ENCODE measurements at regions not wholly inside any gene's neighbourhood (a gene's known extent, or its start where the extent isn't known, plus 50 kb on each side); places are given as distances from the start of the nearest gene placed in this dataset.

DNA sequence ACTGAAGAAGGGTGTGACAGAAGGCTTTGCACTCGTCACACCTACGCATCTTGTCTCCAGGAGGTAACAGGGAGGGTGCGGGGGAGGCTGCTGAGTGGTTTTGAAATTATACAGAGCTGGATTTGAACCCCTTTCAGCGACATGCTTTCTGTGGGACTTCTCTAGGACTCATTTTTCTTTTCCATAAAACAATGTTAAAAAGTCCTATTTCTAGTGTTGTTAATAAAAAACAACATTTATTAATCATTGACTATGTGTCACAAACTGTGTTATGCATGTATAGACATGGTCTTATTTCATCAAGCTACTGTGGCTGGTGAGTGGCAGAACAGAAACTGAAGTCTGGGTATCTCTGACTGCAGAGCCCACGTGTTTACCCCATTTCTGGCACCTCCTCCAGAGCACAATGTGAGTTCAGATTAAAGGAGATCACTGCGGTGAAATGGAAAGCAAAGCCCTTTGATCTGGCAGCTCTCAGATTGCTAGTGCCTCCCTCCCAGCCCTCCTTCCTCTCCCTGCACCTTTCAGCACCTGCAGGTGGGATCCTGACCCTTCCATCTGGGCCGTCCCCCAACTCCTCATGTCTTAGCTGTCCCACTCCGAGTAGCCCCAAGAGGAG lies 315.5 kb upstream of the MYT1L start:
- Histone ChIP-seq H3K79me1 (ENCODE audit: low read depth, low read length) (no peaks in the 10 kb centered on the region), H3K56ac (replicated peaks; ENCODE audit: insufficient read length, low read depth, low read length) (no peak overlapping the region), H3K4ac (replicated peaks; ENCODE audit: insufficient read length, low read depth, low read length) (no peak overlapping the region), H3K23ac (ENCODE audit: insufficient read length) (no peak overlapping the region), H3K79me2 (ENCODE audit: control insufficient read depth in 1 of 2, insufficient read depth in 2 of 2, low read length in 2 of 2) (no peaks in the 10 kb centered on the region), H4K8ac (ENCODE audit: extremely low read depth, insufficient read depth, low read length) (no peak overlapping the region), H2AFZ (ENCODE audit: low read length) (no peak overlapping the region), H3K9ac (replicated peaks in 1 of 4; ENCODE audit: extremely low read depth in 1 of 4, low read depth in 3 of 4, low read length in 3 of 4) (no peak overlapping the region), H3K18ac (ENCODE audit: extremely low read depth, low read length) (no peak overlapping the region), H4K20me1 (replicated peaks in 1 of 2; ENCODE audit: control insufficient read depth in 1 of 2, insufficient read depth in 2 of 2, low read length in 2 of 2) (no peaks in the 10 kb centered on the region), H2AK5ac (ENCODE audit: low read depth, low read length) (no peak overlapping the region), H2BK20ac (ENCODE audit: low read length) (no peak overlapping the region), H3K4me3 (ENCODE audit: extremely low read depth in 1 of 4, insufficient read depth in 2 of 4, low read depth in 3 of 4, low read length in 4 of 4) (no peak overlapping the region), H4K5ac (ENCODE audit: insufficient read length, low read depth, low read length) (no peak overlapping the region), H3K23me2 (ENCODE audit: low read depth, low read length) (peaks cover 6% of the 10 kb centered on the region; the same call in 1 of the 2 replicates), H2BK5ac (ENCODE audit: low read depth, low read length) (no peak overlapping the region), H3K27me3 (replicated peaks in 1 of 4; ENCODE audit: control insufficient read depth in 3 of 4, extremely low read depth in 1 of 4, insufficient read depth in 3 of 4, low read length in 3 of 4) (no peaks in the 10 kb centered on the region), H3K9me3 (ENCODE audit: insufficient read depth in 2 of 2, low read depth in 1 of 2, low read length in 1 of 2) (no peaks in the 10 kb centered on the region; a peak in 1 of 4 replicates), H2BK15ac (ENCODE audit: low read length) (no peak overlapping the region), H4K91ac (replicated peaks; ENCODE audit: insufficient read length, low read length) (no peak overlapping the region), H3K27ac (ENCODE audit: low read depth, low read length) (no peak overlapping the region), H3K14ac (ENCODE audit: insufficient read length) (no peak overlapping the region), H2BK120ac (replicated peaks; ENCODE audit: low read depth, low read length) (no peak overlapping the region), H3K4me2 (ENCODE audit: insufficient read depth in 1 of 2, low read depth in 2 of 2, low read length in 2 of 2) (no peak overlapping the region), H3K4me1 (replicated peaks in 1 of 4; ENCODE audit: control insufficient read depth in 3 of 4, insufficient read depth in 4 of 4, low read length in 3 of 4) (no peaks in the 10 kb centered on the region; a peak in 1 of 7 replicates), H3K36me3 (ENCODE audit: control insufficient read depth in 2 of 4, insufficient read depth in 4 of 4, low read length in 3 of 4) (no peaks in the 10 kb centered on the region), H2BK12ac (ENCODE audit: low read depth, low read length) (no peak overlapping the region)
- no peak for DNase-seq (ENCODE audit: low read depth in 1 of 2, low spot score in 2 of 2)
- WGBS, 2 experiments (ENCODE audit: extremely low coverage in 1 of 2, insufficient coverage in 1 of 2, insufficient read length in 1 of 2, insufficient replicate concordance in 2 of 2, low coverage in 1 of 2, low lambda C conversion rate in 2 of 2, missing lambda C conversion rate in 1 of 2) = 89% methylated on average over 8 of the region's 8 CpGs; no CpG with 5 or more reads in 1 of the 2 experiments
- FAIRE-seq = no peak
- ChIA-PET CTCF (ENCODE audit: partially characterized antibody) (interaction anchor here (1.1 kb wide), 1 partner anchor 11 kb away, joined by 3 read pairs; no protein-coding TSS in a partner anchor), POLR2A (ENCODE audit: partially characterized antibody) (no interaction called here)
- TF ChIP-seq EP300 (IDR thresholded peaks at IDR 0.05; ENCODE audit: borderline replicate concordance in 1 of 2, low read depth in 2 of 2, low read length in 2 of 2) = no peak
- no peak for TF ChIP-seq RAD21 (IDR thresholded peaks at IDR 0.05 in 1 of 2, conservative IDR thresholded peaks at IDR 0.05 in 1 of 2; ENCODE audit: low read depth in 2 of 2, low read length in 2 of 2)

Data from H1 (cell line).